Stimulated activated CD4-positive, alpha-beta T cell treated with anti-CD3 and anti-CD28 coated beads, TNF-alpha, amount 100 ng/mL, for 4 hours (primary cell): ENCODE measurements at regions not wholly inside any gene's neighbourhood (a gene's known extent, or its start where the extent isn't known, plus 50 kb on each side); places are given as distances from the start of the nearest gene placed in this dataset.
A peak's percentile ranks its signal among the peaks of the same experiment; 100 is the strongest.

Source experiments
- DNase-seq, 3 experiments: peaks; one replicate each; pipeline ENCODE4 v3.0.0-alpha.2; 2020; ENCODE audit warnings: low read depth in 3 of 3

- DNase-seq: no peak
Observed at GRCh38 chr7:25947669-25948516, 204.1 kb upstream of the NFE2L3 start.

DNA sequence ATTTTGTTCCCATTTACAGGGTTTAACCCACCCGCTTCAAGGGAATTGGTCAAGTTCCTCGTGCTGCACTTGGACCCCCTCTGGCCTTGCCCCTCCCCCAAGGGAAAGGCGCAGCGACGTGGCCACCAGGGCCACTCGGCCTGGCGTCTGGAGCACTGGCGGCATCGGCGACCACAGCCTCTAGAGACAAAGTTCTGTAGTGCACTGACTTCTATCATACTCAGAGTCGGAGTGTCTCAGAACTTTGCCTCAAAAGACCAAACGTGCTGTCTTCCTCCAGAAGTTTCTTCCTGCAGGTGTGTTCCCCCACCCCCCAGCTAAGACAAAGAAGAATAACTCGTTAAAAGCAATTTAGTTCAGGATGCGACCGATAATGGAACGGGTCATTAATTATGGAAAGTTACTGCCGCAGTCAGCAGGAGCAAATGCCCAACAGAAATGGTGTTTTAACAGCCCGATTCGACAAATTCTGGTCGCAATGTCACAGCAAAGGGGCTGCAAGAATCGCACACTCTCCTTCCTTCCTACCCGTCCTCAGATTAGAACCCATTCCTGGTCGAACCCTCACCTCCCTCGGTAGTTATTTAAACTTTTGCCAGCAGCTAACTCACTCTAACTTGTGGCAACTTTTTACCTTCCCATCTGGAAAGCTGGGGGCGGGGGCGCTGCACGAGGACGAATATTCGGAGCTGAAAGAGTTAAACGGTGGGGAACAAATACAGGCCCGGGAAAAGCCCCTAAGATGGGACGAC, 202.1 kb upstream of the NFE2L3 start:
- DNase-seq: no peak

GRCh38 chr7:25950488-25951413, 201.2 kb upstream of the NFE2L3 start:
- peak; percentile 61 to 79 (median 74) for DNase-seq

- DNase-seq: no peak
Observed at GRCh38 chr7:25951414-25952260, 200.4 kb upstream of the NFE2L3 start.

- no peak for DNase-seq
Observed at GRCh38 chr7:25952261-25953057, 199.5 kb upstream of the NFE2L3 start.

GRCh38 chr7:25953859-25954258, 198.1 kb upstream of the NFE2L3 start:
- DNase-seq: no peak

DNA sequence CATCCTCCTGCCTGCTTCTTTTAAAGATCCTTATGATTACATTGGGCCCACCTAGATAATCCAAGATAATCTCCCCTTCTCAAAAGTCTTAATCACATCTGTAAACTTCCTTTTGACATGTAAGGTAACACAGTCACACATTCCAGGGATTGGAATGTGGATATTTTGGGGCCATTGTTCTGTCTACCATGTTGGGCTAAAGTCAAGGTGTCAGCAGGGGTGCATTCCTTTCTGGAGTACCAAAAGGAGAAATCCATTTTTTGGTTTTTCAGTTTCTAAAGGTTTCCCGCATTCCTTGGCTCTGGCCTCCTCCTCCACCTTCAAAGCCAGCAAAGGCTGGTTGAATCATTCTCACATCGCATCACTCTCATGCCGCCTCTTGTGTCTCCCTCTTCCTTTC, 197.6 kb upstream of the NFE2L3 start:
- DNase-seq: no peak

DNA sequence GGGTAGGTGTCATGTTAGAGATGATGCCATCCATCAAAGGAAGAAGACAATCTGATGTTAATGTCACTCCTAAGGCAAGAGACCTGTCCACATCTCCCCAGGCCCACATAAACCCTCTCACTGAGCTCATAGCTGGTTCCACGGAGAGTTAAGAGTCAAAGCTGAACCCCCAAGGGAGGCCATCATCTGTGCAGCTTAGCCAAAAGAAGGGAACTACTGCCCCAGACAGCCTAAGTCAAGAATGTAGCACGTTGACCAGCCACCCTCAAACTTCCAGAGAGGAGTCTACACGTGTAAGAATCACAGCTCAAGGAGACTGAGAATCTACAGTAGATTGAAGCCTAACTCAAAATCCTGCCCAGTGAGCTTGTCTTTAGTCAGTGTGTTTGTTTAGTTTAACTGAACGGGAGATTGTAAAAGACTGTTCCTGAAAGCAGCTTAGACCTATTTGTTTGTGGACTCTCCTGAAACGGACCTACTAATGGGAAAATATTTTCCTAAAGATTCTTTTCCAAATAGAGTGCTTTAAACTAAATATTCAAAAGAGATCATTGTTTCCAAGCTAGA, 192.7 kb upstream of the NFE2L3 start:
- DNase-seq: no peak

- DNase-seq: no peak
Observed at GRCh38 chr7:25963733-25964132, 188.3 kb upstream of the NFE2L3 start.

DNA sequence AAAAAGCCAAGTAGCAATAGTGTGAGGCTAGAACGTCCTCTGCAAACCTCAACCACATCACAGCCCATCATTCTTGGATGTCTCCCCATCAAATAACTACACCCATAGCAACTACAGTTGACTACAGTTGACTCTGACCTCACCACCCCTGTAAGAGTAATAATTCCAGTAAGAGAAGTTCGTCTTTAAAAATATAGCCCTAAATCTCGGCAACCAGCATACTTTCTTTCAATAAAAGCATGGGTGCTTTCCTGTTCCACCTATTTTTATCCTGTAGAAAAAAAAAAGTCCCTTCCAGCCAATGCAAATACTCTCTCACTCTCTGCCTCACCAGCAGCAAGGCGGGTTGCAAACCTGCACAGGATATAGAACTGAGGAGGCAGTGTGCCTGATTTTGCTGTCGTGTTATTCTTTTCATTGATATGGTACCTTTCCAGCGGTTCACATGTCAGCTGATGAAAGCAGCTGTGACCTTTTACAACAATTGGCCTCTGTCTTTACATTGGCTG, 187.5 kb upstream of the NFE2L3 start:
- DNase-seq: no peak

GRCh38 chr7:25965405-25966123, 186.4 kb upstream of the NFE2L3 start:
- no peak for DNase-seq

GRCh38 chr7:25966469-25966868, 185.5 kb upstream of the NFE2L3 start:
- DNase-seq: no peak

- DNase-seq: no peak
Observed at GRCh38 chr7:25967278-25968204, 184.5 kb upstream of the NFE2L3 start.

- DNase-seq: no peak
Observed at GRCh38 chr7:25968205-25968993, 183.6 kb upstream of the NFE2L3 start.

GRCh38 chr7:25970356-25970755, 181.6 kb upstream of the NFE2L3 start:
- DNase-seq: no peak

- no peak for DNase-seq
Observed at GRCh38 chr7:25970911-25971310, 181.1 kb upstream of the NFE2L3 start.

DNA sequence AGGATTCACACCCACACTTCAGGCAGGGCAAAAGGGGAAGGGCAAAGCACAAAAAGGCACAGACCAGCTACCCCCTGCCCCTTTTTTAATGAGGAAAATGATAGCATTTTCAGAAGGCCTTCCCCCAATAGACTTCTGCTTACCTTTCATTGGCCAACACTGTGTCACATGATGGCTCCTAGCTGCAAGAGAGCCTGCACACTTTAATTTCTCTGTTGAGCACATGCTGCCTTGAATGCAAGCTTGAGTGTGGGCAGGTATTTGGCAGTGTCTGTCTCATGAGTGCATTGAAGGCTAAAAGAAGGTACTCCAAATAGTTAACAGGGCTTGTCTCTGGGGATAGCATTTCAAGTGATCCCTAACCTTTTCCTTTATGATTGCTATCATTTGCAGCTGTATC, 175.4 kb upstream of the NFE2L3 start:
- DNase-seq: no peak
